Renal cortex interstitium (tissue), 11 donors: ENCODE measurements at regions not wholly inside any gene's neighbourhood (a gene's known extent, or its start where the extent isn't known, plus 50 kb on each side); places are given as distances from the start of the nearest gene placed in this dataset.

Experiments
- DNase-seq, 11 donors: peaks; one replicate each; pipeline ENCODE4 v3.0.0-alpha.2; 2013; ENCODE audit warnings: low read depth in 9 of 11, low spot score in 4 of 11; ENCODE audit errors: extremely low read depth in 1 of 11

DNA sequence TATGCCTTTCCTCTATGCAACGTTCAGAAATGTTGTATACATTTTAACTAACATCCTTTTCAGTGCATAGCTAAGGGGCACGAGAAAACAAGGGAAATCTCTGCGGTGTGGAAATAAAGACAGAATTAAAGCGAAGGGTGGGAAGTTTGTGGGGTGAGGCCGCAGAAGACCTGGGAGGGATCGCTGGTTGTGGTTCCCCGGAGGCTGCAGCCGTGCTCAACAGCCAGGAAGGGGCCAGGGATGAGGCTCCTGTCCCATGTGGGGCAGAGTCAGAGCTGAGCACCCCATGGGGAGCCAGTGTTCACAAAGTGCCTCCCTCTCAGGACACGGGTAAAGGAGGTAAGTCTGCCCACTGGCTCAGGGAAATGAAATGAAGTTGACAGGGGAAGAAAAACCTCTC is 67.5 kb downstream of the MYEOV start:
- DNase-seq, result no peak

DNA sequence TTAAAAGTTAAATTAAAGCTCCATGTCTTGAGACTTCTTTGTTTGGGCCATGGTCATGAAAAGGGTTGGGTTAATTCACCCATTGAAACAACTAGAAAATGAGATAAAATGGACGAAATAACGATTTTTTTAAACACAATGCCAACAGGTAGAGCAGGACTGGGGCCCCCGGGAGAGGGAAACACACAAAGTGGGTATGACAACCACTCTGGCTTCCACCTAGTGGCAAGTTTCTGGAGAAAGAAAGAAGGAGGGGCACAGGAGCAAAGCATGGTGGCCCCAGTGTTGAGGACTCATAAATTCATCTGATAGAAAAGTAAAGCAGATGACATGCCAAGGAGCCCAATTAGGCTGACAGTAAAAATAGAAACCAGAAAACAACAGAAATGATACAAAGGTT is 68.4 kb downstream of the MYEOV start:
- DNase-seq, result no peak

DNA sequence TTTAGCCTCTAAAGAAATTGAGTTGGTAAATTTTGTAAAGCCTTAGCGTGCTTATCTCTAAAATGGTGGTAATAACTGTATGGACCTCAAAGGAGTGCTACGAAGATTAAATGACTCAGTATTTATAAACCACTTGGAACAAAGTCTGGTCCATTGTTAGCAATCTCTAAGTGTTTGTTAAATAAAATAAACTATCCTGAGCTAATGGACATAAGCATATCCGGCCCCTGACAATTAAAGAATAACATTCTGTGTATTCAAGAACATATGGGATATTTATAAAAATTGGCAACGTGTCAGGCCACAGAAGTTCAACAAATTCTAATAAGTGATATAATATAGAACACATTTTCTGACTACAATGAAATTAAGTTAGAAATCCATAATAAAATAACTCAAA is 71.0 kb downstream of the MYEOV start:
- DNase-seq, result no peak

DNA sequence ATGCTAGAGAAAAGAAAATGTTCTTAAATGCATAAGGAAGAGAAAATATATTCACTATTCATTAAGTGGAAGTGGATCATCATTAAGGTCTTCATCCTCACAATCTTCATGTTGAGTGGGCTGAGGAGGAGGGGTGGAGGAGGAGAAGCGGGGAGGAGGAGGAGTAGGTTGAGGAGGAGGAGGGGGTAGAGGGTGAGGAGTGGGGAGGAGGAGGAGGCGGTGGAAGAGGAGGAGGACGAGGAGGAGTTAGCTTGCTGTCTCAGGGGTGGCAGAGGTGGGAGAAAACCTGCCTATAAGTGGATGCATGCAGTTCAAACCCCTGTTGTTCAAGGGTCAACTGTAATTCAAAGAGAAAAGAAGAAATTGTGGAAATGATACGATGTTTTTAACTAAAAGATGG is 71.6 kb downstream of the MYEOV start:
- DNase-seq, result no peak

DNA sequence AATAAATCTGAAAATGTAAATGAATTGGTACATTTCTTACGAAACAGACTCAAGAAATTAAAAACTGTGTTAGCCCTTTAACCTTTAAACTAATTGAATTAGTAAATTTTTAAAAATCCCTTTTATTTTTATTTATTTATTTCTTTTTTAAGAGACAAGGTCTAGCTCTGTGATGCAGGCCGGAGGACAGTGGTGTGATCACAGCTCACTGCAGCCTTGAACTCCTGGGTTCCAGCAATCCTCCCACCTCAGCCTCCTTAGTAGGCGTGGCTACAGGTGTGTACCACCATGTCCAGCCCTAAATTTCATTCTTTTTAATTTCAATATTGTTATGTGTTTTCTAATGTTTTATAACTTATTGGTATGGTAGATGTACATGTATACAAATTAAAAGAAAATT is 72.6 kb downstream of the MYEOV start:
- no peak for DNase-seq

DNA sequence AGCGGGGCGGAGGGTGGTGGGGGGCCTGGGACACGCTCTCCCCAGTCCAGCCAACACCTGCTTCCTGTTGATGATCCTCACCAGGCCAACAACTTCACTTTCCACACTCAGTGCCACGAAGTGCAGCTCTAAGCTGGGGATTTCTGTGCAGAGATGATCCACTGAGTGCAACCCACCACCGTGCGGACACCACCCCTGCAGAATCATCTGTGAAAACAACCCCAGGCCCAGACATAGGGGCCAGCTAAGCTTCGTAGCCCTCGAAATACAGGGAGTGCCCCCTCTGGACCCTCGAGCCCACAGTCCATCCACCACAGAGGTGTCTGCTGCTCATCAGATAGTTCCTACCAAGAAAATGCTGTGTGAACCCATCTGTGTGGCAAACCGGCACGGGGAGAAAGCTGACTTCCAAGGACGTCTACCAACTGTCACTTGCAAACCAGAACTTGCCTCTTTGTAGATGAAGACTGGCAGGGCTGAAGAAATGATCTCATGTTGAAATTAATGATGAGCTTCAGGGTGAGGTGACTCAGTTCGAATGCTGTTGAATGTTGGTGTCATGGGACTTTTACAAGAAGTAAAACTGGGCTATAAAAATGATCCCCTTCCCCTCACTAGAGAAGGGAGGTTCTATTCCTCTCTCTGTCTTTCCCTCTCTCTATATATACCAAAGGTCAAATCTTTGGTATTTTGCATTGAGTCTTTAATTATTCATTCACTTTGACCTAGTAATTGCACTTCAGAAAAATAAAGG is 73.4 kb downstream of the MYEOV start:
- no peak for DNase-seq

DNA sequence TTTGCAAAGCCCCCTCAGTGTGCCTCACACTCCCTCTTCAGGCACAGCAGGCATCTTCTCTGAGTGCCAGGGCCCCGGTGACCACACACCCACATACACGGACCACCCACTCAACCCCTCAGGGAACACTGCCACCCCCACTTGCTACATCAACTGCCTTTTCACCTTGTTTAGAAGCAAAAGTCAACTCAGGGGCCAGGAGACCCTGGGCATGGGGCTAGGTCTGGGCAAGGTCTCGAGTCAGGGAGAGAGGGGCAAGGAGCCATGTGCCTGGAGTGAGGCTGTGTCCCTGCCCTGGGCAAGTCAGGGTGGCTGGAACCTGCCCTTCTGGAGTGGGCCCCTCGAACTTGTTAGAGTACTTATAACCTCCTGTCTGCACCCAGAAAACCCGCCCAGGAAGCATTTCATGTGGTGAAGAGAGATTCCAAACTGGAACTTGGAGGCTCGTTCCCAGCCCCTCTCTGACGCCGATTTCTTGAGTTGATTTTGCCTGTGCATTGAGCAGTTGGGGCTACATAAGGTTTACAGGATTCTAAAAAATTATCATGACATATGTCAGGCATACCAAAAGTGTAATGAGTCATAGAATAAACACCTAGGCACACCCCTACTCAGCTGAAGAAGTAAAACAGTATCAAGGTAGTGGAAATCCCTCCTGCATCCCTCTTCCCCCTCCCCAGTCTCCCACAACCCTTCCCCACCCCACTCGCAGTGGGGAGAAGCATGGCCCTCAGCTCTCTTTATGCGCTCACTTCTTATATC is 74.3 kb downstream of the MYEOV start:
- DNase-seq, result no peak

DNA sequence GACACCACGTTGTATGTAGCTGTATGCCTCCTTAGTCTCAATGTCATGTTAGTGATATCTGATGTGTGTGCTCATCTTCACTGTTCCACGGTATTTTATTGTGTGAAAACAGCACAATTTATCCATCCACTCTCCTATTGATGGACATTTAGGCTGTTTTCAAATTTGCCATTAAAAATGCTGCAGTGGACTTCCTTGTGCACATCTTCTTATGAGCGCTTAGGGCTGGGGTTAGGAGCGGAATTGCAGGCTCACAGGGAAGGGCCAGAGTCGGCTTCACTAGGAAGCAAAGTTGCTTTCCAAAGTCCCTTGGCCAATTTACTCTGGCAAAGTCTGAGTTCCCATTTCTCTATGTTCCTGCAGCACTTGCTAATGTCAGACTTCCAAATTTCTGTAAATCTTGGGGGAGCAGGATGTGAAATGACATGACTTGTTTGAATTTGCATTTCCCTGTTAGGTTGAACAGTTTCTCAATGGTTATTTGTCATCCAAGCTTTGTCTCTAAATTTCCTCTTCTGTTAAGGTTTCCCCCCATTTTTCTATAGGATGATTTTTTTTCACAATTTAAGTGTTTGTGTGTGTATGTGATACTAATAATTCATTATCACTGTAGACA is 75.4 kb downstream of the MYEOV start:
- DNase-seq, result no peak

DNA sequence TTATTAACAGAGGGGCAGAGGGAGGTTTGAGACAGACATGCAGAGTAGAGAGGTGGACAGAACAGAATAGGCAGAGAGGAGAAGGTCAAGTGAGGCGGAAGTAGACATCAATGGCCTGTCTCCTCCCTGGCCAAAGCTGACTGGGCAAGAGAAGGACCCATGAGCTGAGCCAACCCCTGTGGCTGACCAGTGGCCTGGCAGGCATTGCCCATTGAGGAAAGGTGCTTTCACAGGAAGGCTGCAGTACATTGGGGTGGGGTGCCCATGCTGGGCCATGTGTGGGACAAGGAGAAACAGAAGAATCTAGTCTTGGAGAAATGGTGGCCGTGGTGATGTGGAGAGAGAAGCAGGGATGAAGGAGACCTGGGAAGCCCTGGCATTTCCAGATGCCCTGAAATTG is 76.0 kb downstream of the MYEOV start:
- DNase-seq, result no peak

DNA sequence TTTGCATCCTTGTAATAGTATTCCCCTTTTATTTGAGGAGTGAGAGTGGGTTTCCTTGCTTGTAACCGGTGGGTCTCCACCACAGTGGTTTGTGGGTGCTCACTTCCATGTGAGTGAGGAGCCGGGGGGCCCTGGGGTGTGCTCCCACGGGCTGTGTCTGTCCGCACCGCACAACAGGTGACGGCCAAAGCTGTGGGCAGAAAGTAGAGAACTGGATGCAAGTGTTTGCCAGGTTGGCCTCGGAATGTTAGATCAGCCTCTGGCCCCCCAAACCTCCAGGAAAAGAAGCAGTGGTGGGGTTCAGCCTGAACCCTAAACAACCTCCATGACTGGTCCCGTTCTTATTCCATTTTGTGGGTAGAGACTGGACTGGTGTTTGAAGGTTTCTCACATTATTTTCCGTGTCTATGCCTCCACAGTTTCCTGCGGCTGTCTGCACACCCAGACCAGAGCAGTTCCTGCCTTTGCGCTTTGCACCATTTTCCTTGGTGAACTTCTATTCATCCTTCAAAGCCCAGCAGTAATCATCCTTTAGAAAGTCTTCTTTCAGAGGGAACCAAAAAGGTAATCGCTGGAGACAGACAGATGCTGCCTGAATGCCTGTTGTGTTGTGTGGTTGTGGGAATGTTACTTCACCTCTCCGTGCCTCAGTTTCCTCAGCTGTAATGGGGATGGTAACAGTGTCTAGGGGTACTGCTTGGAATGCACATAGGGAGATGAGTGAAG is 77.2 kb downstream of the MYEOV start:
- no peak for DNase-seq

DNA sequence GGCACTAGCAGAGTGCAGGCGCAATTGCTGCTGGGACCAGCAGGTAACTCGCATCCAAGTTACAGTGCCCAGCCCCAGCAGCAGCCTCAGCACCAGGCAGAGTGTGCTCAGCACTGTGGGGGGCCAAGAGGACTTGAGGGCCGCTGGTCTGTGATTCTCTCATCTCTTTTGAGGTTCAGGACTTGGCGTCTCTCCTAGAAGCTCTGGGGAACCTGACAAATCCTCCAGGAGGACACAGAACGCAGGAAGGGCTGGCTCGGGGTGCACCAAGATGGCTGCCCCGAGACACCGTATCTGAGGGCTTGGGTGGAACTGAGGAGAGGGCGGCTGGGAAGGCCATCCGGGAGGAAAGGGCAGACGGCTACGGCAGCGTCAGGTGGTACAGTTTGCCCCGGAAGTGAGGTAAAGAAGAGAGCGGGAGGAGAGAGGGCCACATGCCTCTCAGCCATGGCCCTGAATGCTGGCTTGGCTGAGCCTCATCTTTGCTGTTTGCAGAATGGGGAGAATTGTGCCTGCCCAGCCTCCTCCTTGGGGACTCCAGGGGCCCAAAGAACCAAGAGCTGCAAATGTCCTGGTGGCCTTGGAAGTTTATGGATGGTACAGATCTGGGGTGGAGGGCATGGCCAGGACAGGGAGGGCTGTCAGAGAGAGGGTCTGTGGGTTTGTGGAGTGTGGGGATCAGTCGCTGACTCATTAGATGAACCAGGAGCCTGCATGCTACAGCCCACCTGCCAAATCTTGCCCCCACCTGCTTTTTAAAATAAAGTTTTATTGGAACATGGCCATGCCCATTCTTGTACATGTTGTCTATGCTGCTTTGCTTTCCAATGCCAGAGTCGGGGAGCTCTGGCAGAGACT is 78.0 kb downstream of the MYEOV start:
- DNase-seq, result no peak

DNA sequence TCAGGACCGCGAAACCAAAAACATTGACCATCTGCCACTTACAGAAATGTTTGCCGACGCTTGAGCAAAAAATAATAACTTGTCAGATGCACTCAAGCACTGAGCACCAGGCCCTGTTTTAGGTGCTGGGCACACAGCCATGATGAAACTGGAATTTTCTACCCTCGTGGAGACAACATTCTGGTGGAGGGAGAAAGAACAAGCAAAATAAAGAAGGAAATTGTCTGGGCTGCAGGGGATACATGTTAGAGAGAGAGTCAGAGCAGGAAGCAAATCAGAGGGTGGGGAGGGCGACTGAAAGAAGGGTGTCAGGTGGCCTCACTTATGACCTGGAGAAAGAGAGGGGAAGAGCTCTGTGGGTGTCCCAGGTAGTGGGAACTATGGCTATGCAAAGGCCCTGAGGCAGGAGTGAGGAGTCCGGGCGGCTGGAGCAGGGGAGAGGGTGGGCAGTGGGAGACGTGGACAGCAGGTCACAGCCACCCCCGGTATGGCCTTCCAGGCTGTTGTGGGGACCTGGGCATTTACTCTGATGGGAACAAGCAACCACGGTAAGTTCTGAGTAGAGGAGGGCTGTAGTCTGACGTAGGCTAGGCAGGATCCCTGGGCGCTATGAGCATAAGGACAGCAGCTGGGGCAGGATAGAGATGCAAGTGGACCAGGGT is 78.8 kb downstream of the MYEOV start:
- DNase-seq, result no peak

DNA sequence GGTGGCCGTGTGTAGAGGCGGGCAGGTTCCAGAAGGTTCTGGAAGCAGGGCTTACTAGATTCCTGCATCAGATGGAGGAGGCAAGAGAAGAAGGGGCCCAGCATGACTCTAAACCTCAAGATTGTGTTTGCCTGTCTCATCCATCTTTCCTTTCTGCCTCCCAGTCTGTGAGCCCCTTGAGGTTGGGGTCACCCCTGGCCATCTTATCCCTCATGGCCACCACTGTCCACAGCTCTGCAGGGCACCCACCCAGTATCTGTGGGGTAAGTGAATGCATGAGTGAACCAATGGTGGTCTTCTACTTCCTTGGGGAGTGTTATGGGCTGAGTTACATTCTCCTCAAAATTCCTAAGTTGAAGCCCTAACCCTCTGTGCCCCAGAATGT is 79.3 kb downstream of the MYEOV start:
- no peak for DNase-seq

DNA sequence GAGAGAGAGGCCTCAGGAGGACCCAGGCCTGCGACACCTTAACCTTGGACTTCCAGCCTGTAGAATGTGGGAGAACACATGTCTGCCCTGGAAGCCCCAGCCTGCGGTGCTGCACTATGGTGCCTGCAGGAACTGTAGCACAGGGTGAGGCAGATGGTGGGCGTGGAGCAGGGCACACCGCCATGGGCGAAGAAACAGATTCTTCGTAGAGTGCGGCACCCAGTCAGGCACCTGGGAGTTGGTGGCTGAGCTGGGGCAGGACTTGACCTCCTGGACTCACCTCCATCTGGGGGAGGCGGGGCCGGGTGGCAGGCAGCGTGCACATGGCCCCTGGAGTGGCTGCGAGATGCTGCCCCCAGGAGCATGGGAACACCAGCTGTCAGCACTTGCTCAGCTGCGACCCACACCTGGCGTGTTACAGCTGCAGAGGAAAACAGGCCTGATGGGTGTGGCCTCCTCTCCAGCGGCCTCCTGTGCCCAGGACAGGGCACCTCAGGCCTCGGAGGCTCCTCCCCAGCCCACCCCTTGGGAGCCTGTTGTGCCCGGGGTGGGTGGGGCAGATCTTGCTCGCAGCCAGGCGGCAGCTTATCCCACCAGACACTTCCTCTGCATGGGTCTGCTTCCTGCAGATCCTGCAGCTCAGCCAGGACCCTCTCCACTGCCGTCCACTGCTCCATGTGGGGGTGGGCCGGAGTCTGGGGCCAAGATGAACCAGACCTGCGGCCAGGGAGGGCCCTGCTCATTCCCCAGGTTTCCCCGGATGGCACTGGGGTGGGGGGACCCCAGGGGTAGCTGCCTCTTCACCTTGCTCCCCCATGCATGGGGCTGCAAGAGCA is 80.4 kb downstream of the MYEOV start:
- DNase-seq, result no peak

DNA sequence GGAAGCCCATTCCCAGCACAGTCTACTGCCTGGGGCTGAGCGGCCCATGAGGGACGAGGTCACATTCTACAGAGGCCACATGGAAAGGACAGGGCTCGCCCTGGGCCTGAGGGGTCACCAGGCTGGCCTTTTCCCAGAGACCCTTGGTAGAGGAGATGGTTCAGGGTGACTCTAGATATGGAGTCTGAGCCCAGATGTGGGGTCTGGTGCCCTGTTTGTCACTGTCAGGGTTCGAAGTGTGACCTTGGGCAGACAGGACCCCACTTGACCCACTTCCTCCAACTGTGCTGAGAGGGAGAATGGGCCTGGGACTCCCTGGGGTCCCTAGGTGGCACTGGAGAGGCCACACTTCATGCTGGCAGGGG is 81.0 kb downstream of the MYEOV start:
- no peak for DNase-seq

DNA sequence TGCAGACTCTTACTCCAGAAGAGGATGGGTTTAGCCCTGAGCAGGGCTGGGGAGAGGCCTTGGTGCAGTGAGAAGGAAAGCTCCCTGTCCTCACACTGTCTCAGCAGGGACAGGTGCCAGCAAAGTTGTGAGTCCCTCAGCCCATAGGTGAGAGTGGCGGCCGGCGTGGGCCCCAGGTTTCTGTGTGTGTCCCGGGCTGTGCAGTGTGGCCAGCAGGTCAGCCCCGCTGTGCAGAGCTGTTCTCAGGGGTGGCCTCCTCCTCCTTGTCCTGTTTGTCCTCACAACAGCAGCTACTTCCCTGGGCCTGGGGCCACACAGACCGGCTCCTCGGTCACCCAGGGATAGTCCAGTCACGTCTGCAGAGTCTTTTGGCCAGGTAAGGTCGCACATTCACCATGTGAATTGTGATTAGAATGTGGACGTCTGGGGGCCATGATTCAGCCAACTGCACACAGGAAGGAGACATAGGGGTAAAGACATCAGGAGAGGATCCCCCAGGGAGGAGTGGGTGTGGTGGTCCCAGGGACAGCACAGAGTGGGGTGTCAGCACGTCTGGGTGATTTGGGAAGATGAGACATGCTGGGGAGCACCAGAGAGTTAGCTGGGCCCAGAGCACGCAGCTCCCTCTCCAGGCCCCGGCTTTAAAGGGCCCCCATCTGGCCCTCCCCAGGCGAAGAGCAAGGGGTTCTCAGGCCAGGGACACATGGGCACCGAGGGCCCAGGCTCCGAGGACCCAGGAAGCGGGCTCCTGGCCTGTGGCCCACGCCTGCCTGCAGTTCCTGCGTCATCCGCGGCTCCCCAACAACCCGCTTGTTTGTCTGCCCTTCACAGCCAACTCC is 81.6 kb downstream of the MYEOV start:
- DNase-seq, result no peak
